ENCODE measurements at regions not wholly inside any gene's neighbourhood (a gene's known extent, or its start where the extent isn't known, plus 50 kb on each side); places are given as distances from the start of the nearest gene placed in this dataset.

DNA sequence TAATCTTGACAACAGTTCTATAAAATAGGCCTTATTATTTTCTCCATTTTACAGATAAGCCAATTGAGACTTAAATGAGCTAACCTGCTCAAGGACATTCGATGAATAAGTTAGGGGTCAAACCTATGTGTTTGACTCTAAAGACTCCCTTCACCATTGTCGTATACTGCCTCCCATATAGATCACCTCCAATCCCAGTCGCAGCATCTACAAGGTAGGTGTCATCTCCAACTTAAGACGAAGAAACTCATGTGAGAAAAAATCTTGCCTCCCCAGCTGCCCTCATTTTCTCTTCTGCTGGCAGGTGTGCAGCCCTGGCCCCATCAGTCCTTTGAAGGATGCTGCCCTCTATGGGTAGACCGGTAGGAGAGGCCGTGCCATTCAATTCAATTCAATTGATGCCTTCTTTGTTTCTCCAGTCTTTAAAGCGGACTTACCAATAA lies 75.2 kb upstream of the SMARCA2 start:
- DNase-seq, result peak; percentile 49

GRCh38 chr9:1941989-1942388 lies 73.2 kb upstream of the SMARCA2 start:
- no peak for DNase-seq

- DNase-seq, result no peak
Observed at GRCh38 chr9:1946526-1947283, 68.4 kb upstream of the SMARCA2 start.

- DNase-seq, result no peak
Observed at GRCh38 chr9:1947438-1947837, 67.7 kb upstream of the SMARCA2 start.

DNA sequence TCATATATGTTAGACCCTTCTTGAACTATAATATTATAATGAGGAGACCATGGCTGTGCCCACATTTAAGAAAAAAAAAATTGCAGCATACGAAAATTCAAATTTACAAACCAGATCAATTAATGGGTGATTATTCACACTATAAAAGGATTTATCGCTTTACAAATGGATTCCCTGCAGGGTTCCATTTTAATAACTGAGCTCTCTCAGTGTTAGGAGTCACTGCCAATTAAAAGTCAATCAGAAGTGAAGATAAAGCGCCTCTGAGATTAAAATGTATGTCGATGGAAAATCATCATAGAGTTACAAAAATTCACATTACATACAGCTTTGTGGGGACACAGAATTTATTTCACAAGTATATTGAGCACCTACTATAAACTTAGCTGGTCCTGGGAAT lies 66.6 kb upstream of the SMARCA2 start:
- no peak for DNase-seq

DNA sequence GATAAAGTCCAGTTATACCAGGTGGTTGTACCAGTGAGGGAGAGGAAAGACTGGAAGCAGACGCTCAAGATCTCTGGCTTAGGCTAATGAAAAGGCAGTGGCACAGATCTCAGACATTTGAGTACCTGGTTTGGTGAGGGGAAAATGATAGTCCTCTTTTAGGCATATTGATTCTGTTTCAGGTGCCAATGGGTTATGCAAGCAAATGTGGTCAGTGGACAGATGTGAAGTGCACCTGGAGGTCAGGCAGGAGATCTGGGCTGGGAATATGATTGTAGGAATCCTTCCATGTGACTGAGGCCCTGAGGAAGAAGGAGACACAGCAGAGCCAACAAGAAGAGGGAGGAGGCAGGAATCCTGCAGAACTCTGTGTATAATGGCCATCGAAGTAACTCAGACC lies 63.7 kb upstream of the SMARCA2 start:
- no peak for DNase-seq

DNA sequence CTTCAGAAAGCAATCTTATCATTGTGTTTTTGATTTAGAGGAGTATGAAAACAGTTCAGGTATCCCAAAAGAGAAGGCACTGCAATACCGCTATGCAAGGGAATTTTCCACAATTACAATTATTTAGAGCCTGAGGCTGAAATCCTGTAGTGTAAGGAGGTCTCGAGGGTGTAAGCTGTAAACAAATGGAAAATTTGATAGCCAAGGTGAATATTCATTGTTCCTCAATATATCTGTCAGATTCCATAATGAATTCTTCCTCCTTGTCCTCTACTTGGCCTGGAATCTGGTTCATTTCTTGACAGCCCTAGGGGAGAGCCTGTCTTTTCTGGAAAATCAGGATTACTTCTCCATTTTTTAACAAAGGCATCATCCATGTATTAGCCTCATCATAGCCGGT lies 63.1 kb upstream of the SMARCA2 start:
- no peak for DNase-seq

DNA sequence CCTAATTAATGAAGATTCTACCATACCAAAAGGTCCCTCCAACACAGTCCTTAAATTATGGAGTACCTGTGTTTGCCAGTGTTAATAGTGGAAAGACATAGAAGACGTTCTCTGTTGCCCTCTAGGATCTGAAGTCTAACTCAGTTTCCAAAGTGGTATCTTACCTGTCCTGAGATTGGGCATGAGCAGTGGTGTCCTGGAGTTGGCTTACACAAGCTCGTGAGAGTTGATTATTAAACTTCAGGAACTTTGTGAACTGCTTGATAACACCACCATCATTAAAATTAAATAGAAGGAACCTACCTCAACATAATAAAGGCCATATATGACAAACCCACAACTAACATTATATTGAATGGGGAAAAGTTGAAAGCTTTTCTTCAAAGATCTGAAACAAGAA lies 60.9 kb upstream of the SMARCA2 start:
- DNase-seq, result no peak

DNA sequence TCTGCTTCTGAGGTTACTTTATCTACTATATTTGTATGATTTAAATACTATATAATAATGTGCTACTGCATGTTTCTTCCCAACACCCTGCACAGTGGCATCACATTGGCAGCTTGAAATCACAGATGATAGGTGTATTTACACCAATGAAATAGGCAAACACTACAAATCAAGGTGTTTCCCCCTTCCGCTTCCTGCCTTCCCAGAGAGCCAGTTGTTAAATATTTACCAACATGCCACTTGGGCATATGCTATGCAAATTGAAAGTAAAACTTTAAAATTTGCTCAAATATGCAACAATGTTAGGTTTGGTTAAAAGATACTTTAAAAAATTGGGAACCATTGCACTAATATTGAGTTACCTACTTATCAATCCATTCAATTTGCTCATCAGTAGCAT lies 58.2 kb upstream of the SMARCA2 start:
- no peak for DNase-seq

GRCh38 chr9:1957856-1958255 lies 57.3 kb upstream of the SMARCA2 start:
- peak; percentile 58 for DNase-seq

DNA sequence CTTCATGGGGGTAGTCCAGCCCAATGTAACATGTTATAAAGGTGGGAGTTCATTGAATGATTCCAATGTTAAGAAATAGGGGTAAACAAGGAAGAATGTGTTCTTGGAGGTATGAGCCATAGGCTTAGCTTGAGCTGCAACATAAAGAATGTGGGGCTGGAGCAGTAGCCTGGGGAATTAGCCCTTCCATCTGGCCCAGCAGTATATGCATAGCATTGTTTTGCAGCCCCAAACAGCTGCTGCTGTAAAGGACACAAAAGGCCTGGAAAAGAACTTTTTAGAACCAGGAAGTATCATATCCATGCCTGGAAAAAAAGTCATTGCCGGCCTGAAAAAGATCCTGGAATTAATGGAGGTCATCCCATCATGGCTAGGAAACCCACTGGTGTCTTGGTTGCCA lies 55.8 kb upstream of the SMARCA2 start:
- no peak for DNase-seq

GRCh38 chr9:1960342-1961042 lies 54.7 kb upstream of the SMARCA2 start:
- DNase-seq, result peak; percentile 60

- DNase-seq, result no peak
Observed at GRCh38 chr9:1962122-1962521, 53.0 kb upstream of the SMARCA2 start.

DNA sequence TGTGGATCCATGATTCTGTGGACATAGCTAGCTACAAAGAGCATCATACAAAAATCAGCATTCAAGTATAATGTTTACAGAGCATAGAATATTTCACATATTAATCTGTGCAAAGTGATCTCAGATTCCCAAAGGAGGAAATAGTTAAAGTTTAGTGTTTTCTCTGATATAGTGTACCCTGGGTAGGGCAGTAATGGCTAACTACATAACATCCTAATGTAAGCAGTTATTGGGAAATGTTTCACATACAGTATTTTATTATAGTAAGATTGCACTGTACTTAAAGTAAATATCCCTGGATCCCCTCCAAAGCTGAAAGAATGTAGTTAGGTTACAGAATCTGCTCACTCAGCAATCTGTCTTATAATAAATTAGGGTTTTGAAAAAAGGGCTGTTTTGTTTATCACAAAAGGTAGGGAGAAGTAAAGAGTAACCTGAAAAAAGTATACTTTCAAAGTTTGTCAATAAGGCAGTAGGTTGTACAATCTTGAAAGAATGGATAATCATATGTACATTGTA lies 52.5 kb upstream of the SMARCA2 start:
- no peak for DNase-seq

GRCh38 chr9:1964093-1964492 lies 51.1 kb upstream of the SMARCA2 start:
- no peak for DNase-seq
